Neural progenitor cell (in vitro differentiated cells): ENCODE measurements at regions not wholly inside any gene's neighbourhood (a gene's known extent, or its start where the extent isn't known, plus 50 kb on each side); places are given as distances from the start of the nearest gene placed in this dataset.

Experiments used
- CTCF ChIP-seq: fragments of 200-600 bp; sonication (generic); IDR thresholded peaks from 2 replicates; pipeline ENCODE4 v1.5.1; 2017; ENCODE audit warnings: antibody characterized with exemption, mild to moderate bottlenecking
- EZH2 ChIP-seq: fragments of 200-600 bp; sonication (generic); IDR thresholded peaks from 2 replicates; pipeline ENCODE4 v1.6.1; 2017; ENCODE audit warnings: antibody characterized with exemption, mild to moderate bottlenecking, moderate library complexity
- EZH2phosphoT487 ChIP-seq: fragments of 200-600 bp; sonication (generic); IDR thresholded peaks from 2 replicates; pipeline ENCODE4 v1.6.1; 2017; ENCODE audit warnings: antibody characterized with exemption

DNA sequence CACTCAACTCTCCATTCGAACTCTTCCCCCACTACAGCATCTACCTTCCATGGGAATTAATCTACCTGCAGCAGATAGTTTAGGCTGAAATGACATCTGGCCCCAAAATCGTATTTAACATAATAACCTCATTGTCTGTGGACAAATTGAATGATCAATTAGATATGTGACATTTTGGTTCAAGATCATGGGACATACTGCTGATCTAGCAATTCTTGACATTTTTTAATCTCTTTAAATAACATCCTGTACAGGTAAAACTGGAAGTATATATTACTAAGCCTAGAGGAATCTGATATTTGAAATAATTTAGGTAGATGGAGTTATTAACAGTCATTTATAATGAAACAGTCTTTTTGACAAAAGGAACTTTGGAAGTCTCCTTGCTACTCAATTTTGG is 702.5 kb downstream of the NLGN4X start:
- TF ChIP-seq CTCF = no peak
- no peak for TF ChIP-seq EZH2
- TF ChIP-seq EZH2phosphoT487 = no peak
